ENCODE measurements at regions not wholly inside any gene's neighbourhood (a gene's known extent, or its start where the extent isn't known, plus 50 kb on each side); places are given as distances from the start of the nearest gene placed in this dataset.

- DNase-seq (ENCODE audit: low read depth) = no peak
These were observed 1234.7 kb downstream of the BRD1 start for GRCh38 chr22:48592931-48593330.

GRCh38 chr22:48592488-48592887 is 1235.2 kb downstream of the BRD1 start:
- no peak for DNase-seq (ENCODE audit: low read depth)

- no peak for DNase-seq (ENCODE audit: low read depth)
These were observed 1235.7 kb downstream of the BRD1 start for GRCh38 chr22:48592066-48592345.

GRCh38 chr22:48591286-48592065 is 1236.2 kb downstream of the BRD1 start:
- no peak for DNase-seq (ENCODE audit: low read depth)

GRCh38 chr22:48589901-48590300 is 1237.8 kb downstream of the BRD1 start:
- no peak for DNase-seq (ENCODE audit: low read depth)

GRCh38 chr22:48588878-48589450 is 1238.7 kb downstream of the BRD1 start:
- DNase-seq (ENCODE audit: low read depth) = no peak

- DNase-seq (ENCODE audit: low read depth) = no peak
These were observed 1239.4 kb downstream of the BRD1 start for GRCh38 chr22:48588151-48588877.

GRCh38 chr22:48587236-48587865 is 1240.3 kb downstream of the BRD1 start:
- no peak for DNase-seq (ENCODE audit: low read depth)

GRCh38 chr22:48586799-48587185 is 1240.9 kb downstream of the BRD1 start:
- no peak for DNase-seq (ENCODE audit: low read depth)

- no peak for DNase-seq (ENCODE audit: low read depth)
These were observed 1241.5 kb downstream of the BRD1 start for GRCh38 chr22:48585916-48586798.

- DNase-seq (ENCODE audit: low read depth) = no peak
These were observed 1243.5 kb downstream of the BRD1 start for GRCh38 chr22:48584170-48584569.

GRCh38 chr22:48581796-48582469 is 1245.7 kb downstream of the BRD1 start:
- peak; percentile 3 for DNase-seq (ENCODE audit: low read depth)

GRCh38 chr22:48581205-48581766 is 1246.4 kb downstream of the BRD1 start:
- no peak for DNase-seq (ENCODE audit: low read depth)

GRCh38 chr22:48580481-48580970 is 1247.1 kb downstream of the BRD1 start:
- no peak for DNase-seq (ENCODE audit: low read depth)

GRCh38 chr22:48579928-48580309 is 1247.8 kb downstream of the BRD1 start:
- DNase-seq (ENCODE audit: low read depth) = no peak

GRCh38 chr22:48579043-48579927 is 1248.4 kb downstream of the BRD1 start:
- DNase-seq (ENCODE audit: low read depth) = no peak

GRCh38 chr22:48578138-48579042 is 1249.3 kb downstream of the BRD1 start:
- DNase-seq (ENCODE audit: low read depth) = no peak

GRCh38 chr22:48577691-48578090 is 1250.0 kb downstream of the BRD1 start:
- DNase-seq (ENCODE audit: low read depth) = no peak
